HEK293 (cell line): ENCODE measurements at regions not wholly inside any gene's neighbourhood (a gene's known extent, or its start where the extent isn't known, plus 50 kb on each side); places are given as distances from the start of the nearest gene placed in this dataset.
"Not testable (repeated sequence)": the region's sequence is repeated elsewhere in the genome, so short reads cannot be mapped to it uniquely, and the experiment has no call there.

Experiments
- CTCF ChIA-PET: fragments of 350-600 bp; formaldehyde crosslinking; extraction: SDS; loops from one replicate; lab custom pipeline; 2021; ENCODE audit warnings: antibody characterized with exemption; lab: Yijun Ruan, JAX
- POLR2A ChIA-PET: fragments of 300-600 bp; formaldehyde crosslinking; extraction: SDS; loops from one replicate; lab custom pipeline; 2020; ENCODE audit warnings: antibody characterized with exemption, inconsistent platforms; lab: Yijun Ruan, JAX
- H3K27ac ChIP-seq: fragments of 200-500 bp; sonication (Bioruptor generic); 2 replicates; pipeline ENCODE4 v1.5.1; 2014; ENCODE audit warnings: low read depth, low read length, control low read depth, inconsistent platforms; ENCODE audit errors: extremely low read depth
- H3K36me3 ChIP-seq, 2 experiments: fragments of 200-500 bp in 1 of 2; sonication (Bioruptor generic) in 1 of 2; 1 replicate in 1 of 2; 2 replicates in 1 of 2; pipeline ENCODE4 v1.5.1; 2014 to 2017; ENCODE audit warnings: inconsistent platforms in 2 of 2, low read length in 2 of 2; ENCODE audit not compliant: control insufficient read depth in 2 of 2, insufficient read depth in 1 of 2
- H3K4me1 ChIP-seq: fragments of 200-500 bp; sonication (Bioruptor generic); 2 replicates; pipeline ENCODE4 v1.5.1; 2014; ENCODE audit warnings: mild to moderate bottlenecking, low read length, inconsistent platforms; ENCODE audit not compliant: control insufficient read depth, insufficient read depth
- H3K4me3 ChIP-seq: 2 replicates; pipeline ENCODE4 v1.5.1; 2011; ENCODE audit warnings: low read depth, mild to moderate bottlenecking, control low read depth, low read length, moderate library complexity
- H3K9me3 ChIP-seq: fragments of 200-500 bp; sonication (Bioruptor generic); 2 replicates; pipeline ENCODE4 v1.5.1; 2014; ENCODE audit warnings: low read depth, low read length, inconsistent platforms; ENCODE audit not compliant: control insufficient read depth, insufficient read depth
- SP7 ChIP-seq: fragments of 450-650 bp; formaldehyde crosslinking; IDR thresholded peaks from 2 replicates; pipeline ENCODE4 v1.5.1; 2016; ENCODE audit warnings: missing biosample characterization, missing genetic modification characterization
- ZNF133 ChIP-seq: fragments of 450-650 bp; formaldehyde crosslinking; IDR thresholded peaks from 2 replicates; pipeline ENCODE4 v1.5.1; 2016; ENCODE audit warnings: missing biosample characterization, missing genetic modification characterization
- ZNF335 ChIP-seq: fragments of 450-650 bp; formaldehyde crosslinking; conservative IDR thresholded peaks from 2 replicates; pipeline ENCODE4 v1.5.1; 2016; ENCODE audit warnings: missing biosample characterization, missing genetic modification characterization
- ZNF501 ChIP-seq: fragments of 450-650 bp; formaldehyde crosslinking; IDR thresholded peaks from 2 replicates; pipeline ENCODE4 v1.5.1; 2016; ENCODE audit warnings: missing biosample characterization, missing genetic modification characterization
- ZNF548 ChIP-seq: fragments of 450-650 bp; formaldehyde crosslinking; IDR thresholded peaks from 2 replicates; pipeline ENCODE4 v1.5.1; 2016; ENCODE audit warnings: missing biosample characterization, missing genetic modification characterization
- ZNF558 ChIP-seq: fragments of 450-650 bp; formaldehyde crosslinking; IDR thresholded peaks from 2 replicates; pipeline ENCODE4 v1.5.1; 2016; ENCODE audit warnings: missing biosample characterization, missing genetic modification characterization
- ZNF561 ChIP-seq: fragments of 450-650 bp; IDR thresholded peaks from 2 replicates; pipeline ENCODE4 v1.5.1; 2018; ENCODE audit warnings: missing biosample characterization, missing genetic modification characterization, borderline replicate concordance
- ZNF596 ChIP-seq: fragments of 450-650 bp; IDR thresholded peaks from 2 replicates; pipeline ENCODE4 v1.5.0; 2018; ENCODE audit warnings: missing biosample characterization, mild to moderate bottlenecking, missing genetic modification characterization, moderate library complexity
- TF ChIP-seq, protein P1 (sequence below): fragments of 450-650 bp; formaldehyde crosslinking; IDR thresholded peaks from 2 replicates; pipeline ENCODE4 v1.5.1; 2016; ENCODE audit warnings: missing biosample characterization, missing genetic modification characterization
- TF ChIP-seq, protein P2 (sequence below): fragments of 450-650 bp; formaldehyde crosslinking; IDR thresholded peaks from 2 replicates; pipeline ENCODE4 v1.5.1; 2016; ENCODE audit warnings: missing biosample characterization, missing genetic modification characterization
- TF ChIP-seq, protein P3 (sequence below): fragments of 450-650 bp; formaldehyde crosslinking; IDR thresholded peaks from 2 replicates; pipeline ENCODE4 v1.5.1; 2016; ENCODE audit warnings: missing biosample characterization, missing genetic modification characterization
- TF ChIP-seq, protein P4 (sequence below): fragments of 450-650 bp; formaldehyde crosslinking; IDR thresholded peaks from 2 replicates; pipeline ENCODE4 v1.5.1; 2017; ENCODE audit warnings: missing biosample characterization, missing genetic modification characterization
- TF ChIP-seq, protein P5 (sequence below): fragments of 450-650 bp; formaldehyde crosslinking; IDR thresholded peaks from 2 replicates; pipeline ENCODE4; 2016; ENCODE audit warnings: missing biosample characterization, missing genetic modification characterization
- TF ChIP-seq, protein P6 (sequence below): fragments of 450-650 bp; formaldehyde crosslinking; IDR thresholded peaks from 2 replicates; pipeline ENCODE4 v1.5.1; 2016; ENCODE audit warnings: missing biosample characterization, missing genetic modification characterization
- TF ChIP-seq, protein P7 (sequence below): fragments of 450-650 bp; formaldehyde crosslinking; IDR thresholded peaks from 2 replicates; pipeline ENCODE4 v1.5.1; 2016; ENCODE audit warnings: missing biosample characterization, missing genetic modification characterization

DNA sequence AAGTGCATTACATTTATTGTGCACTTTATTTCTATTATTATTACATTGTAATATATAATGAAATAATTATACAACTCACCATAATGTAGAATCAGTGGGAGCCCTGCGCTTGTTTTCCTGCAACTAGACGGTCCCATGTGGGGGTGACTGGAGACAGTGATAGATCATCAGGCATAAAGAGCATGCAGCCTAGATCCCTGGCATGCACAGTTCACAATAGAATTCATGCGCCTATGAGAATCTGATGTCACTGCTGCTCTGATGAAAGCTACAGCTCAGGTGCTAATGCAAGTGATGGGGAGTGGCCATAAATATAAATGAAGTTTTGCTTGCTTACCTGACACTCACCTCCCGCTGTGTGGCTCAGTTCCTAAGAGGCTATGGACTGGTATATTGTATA, 278.4 kb upstream of the ADGRL3 start:
- CTCF ChIA-PET, H3K9me3 ChIP-seq, H3K4me3 ChIP-seq, H3K27ac ChIP-seq, H3K36me3 ChIP-seq, H3K4me1 ChIP-seq, POLR2A ChIA-PET: not testable (repeated sequence)

DNA sequence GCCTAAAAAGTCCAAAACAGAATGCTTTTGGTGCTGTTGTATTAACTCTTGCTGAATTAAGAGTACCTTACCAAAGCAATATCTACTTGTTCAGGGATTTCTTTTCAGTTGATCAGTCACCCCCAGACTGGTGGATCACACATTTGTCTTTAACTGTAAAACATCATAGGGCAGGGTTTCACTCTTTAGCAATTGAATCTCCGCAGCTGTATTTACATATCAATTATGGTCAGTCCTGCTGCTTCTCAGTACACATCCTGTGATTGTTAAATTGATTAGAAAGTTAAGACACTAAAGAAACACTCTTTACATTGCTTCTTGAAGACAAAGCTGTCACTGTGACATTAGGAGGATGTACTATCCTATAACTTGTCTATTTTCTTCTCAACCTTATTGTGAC, 277.1 kb upstream of the ADGRL3 start:
- TF ChIP-seq ZNF596 (no peak), ZNF548 (tag by site-specific recombination) (no peak)
- TF ChIP-seq, protein P1, sequence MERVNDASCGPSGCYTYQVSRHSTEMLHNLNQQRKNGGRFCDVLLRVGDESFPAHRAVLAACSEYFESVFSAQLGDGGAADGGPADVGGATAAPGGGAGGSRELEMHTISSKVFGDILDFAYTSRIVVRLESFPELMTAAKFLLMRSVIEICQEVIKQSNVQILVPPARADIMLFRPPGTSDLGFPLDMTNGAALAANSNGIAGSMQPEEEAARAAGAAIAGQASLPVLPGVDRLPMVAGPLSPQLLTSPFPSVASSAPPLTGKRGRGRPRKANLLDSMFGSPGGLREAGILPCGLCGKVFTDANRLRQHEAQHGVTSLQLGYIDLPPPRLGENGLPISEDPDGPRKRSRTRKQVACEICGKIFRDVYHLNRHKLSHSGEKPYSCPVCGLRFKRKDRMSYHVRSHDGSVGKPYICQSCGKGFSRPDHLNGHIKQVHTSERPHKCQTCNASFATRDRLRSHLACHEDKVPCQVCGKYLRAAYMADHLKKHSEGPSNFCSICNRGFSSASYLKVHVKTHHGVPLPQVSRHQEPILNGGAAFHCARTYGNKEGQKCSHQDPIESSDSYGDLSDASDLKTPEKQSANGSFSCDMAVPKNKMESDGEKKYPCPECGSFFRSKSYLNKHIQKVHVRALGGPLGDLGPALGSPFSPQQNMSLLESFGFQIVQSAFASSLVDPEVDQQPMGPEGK (tag by site-specific recombination) = no peak

DNA sequence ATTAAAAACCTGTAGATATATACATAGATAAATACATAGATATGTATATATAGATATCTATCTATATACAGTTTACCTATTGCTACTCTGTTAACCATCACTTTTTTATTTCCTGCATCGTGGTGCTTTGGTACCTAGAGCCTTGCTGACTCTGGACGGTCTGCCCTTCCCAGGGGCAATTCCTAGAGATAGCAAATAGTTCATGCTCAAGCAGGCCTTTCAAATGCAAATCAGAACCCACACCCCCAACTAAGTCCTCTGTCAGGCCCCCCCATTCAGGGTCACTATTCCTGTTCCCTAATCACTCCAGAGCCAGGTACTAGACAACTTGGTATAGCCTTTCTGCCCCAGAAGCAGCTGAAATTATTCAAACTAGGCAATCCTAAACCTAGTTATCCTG, 273.5 kb upstream of the ADGRL3 start:
- CTCF ChIA-PET = no interaction called here
- Histone ChIP-seq H3K4me3 (no peak overlapping the region), H3K4me1 (no peaks in the 10 kb centered on the region), H3K9me3 (no peaks in the 10 kb centered on the region), H3K36me3 (no peaks in the 10 kb centered on the region), H3K27ac (no peak overlapping the region)
- POLR2A ChIA-PET = no interaction called here
- TF ChIP-seq ZNF561 (tag by site-specific recombination) (no peak), SP7 (no peak), ZNF335 (tag by site-specific recombination) (no peak), ZNF501 (tag by site-specific recombination) (no peak), ZNF558 (tag by site-specific recombination) (no peak)
- TF ChIP-seq, protein P2, sequence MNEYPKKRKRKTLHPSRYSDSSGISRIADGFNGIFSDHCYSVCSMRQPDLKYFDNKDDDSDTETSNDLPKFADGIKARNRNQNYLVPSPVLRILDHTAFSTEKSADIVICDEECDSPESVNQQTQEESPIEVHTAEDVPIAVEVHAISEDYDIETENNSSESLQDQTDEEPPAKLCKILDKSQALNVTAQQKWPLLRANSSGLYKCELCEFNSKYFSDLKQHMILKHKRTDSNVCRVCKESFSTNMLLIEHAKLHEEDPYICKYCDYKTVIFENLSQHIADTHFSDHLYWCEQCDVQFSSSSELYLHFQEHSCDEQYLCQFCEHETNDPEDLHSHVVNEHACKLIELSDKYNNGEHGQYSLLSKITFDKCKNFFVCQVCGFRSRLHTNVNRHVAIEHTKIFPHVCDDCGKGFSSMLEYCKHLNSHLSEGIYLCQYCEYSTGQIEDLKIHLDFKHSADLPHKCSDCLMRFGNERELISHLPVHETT (tag by site-specific recombination) = no peak
- TF ChIP-seq, protein P3, sequence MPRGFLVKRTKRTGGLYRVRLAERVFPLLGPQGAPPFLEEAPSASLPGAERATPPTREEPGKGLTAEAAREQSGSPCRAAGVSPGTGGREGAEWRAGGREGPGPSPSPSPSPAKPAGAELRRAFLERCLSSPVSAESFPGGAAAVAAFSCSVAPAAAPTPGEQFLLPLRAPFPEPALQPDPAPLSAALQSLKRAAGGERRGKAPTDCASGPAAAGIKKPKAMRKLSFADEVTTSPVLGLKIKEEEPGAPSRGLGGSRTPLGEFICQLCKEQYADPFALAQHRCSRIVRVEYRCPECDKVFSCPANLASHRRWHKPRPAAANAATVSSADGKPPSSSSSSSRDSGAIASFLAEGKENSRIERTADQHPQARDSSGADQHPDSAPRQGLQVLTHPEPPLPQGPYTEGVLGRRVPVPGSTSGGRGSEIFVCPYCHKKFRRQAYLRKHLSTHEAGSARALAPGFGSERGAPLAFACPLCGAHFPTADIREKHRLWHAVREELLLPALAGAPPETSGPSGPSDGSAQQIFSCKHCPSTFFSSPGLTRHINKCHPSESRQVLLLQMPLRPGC (tag by site-specific recombination) = no peak
- TF ChIP-seq, protein P4, sequence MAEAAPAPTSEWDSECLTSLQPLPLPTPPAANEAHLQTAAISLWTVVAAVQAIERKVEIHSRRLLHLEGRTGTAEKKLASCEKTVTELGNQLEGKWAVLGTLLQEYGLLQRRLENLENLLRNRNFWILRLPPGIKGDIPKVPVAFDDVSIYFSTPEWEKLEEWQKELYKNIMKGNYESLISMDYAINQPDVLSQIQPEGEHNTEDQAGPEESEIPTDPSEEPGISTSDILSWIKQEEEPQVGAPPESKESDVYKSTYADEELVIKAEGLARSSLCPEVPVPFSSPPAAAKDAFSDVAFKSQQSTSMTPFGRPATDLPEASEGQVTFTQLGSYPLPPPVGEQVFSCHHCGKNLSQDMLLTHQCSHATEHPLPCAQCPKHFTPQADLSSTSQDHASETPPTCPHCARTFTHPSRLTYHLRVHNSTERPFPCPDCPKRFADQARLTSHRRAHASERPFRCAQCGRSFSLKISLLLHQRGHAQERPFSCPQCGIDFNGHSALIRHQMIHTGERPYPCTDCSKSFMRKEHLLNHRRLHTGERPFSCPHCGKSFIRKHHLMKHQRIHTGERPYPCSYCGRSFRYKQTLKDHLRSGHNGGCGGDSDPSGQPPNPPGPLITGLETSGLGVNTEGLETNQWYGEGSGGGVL (tag by site-specific recombination) = no peak

More for the DNA sequence above, 277.1 kb upstream of the ADGRL3 start:
- Histone ChIP-seq H3K9me3 (no peaks in the 10 kb centered on the region), H3K36me3 (no peaks in the 10 kb centered on the region), H3K4me1 (no peaks in the 10 kb centered on the region), H3K4me3 (no peak overlapping the region), H3K27ac (no peak overlapping the region)
- ChIA-PET CTCF (no interaction called here), POLR2A (no interaction called here)

DNA sequence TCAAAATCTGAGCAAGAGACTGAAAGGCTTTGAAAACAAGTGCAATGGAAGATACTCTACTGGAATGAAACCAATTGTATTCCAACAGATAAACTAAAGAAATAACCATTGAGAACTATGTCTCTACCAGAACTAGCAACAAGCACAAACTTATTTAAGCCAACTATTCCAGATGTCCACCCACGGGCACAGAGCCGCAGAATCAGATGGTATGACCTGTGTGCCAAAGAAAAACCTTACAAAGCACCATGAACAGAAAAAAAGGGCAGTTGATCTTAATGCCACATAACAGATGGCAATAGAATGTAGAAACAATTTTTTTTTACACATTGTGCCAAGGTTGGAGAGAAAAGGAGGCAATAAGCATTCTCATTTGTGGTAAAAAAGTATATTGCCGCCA, 269.3 kb upstream of the ADGRL3 start:
- Histone ChIP-seq H3K4me1 (no peaks in the 10 kb centered on the region), H3K9me3 (no peaks in the 10 kb centered on the region), H3K4me3 (no peak overlapping the region), H3K36me3 (no peaks in the 10 kb centered on the region)
- TF ChIP-seq, protein P5, sequence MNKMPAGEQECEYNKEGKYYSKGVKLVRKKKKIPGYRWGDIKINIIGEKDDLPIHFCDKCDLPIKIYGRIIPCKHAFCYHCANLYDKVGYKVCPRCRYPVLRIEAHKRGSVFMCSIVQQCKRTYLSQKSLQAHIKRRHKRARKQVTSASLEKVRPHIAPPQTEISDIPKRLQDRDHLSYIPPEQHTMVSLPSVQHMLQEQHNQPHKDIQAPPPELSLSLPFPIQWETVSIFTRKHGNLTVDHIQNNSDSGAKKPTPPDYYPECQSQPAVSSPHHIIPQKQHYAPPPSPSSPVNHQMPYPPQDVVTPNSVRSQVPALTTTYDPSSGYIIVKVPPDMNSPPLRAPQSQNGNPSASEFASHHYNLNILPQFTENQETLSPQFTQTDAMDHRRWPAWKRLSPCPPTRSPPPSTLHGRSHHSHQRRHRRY (tag by site-specific recombination) = no peak
- TF ChIP-seq, protein P6, sequence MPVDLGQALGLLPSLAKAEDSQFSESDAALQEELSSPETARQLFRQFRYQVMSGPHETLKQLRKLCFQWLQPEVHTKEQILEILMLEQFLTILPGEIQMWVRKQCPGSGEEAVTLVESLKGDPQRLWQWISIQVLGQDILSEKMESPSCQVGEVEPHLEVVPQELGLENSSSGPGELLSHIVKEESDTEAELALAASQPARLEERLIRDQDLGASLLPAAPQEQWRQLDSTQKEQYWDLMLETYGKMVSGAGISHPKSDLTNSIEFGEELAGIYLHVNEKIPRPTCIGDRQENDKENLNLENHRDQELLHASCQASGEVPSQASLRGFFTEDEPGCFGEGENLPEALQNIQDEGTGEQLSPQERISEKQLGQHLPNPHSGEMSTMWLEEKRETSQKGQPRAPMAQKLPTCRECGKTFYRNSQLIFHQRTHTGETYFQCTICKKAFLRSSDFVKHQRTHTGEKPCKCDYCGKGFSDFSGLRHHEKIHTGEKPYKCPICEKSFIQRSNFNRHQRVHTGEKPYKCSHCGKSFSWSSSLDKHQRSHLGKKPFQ = no peak
- TF ChIP-seq, protein P7, sequence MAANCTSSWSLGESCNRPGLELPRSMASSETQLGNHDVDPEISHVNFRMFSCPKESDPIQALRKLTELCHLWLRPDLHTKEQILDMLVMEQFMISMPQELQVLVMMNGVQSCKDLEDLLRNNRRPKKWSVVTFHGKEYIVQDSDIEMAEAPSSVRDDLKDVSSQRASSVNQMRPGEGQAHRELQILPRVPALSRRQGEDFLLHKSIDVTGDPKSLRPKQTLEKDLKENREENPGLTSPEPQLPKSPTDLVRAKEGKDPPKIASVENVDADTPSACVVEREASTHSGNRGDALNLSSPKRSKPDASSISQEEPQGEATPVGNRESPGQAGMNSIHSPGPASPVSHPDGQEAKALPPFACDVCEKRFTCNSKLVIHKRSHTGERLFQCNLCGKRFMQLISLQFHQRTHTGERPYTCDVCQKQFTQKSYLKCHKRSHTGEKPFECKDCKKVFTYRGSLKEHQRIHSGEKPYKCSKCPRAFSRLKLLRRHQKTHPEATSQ = no peak
- no peak for TF ChIP-seq ZNF133
- TF ChIP-seq, all 188 proteins: peak for 0
- ChIA-PET CTCF (no interaction called here), POLR2A (no interaction called here)
- no peak overlapping the region for H3K27ac ChIP-seq
